ENCODE measurements at regions not wholly inside any gene's neighbourhood (a gene's known extent, or its start where the extent isn't known, plus 50 kb on each side); places are given as distances from the start of the nearest gene placed in this dataset.
"Not testable (repeated sequence)": the region's sequence is repeated elsewhere in the genome, so short reads cannot be mapped to it uniquely, and the experiment has no call there.

DNA sequence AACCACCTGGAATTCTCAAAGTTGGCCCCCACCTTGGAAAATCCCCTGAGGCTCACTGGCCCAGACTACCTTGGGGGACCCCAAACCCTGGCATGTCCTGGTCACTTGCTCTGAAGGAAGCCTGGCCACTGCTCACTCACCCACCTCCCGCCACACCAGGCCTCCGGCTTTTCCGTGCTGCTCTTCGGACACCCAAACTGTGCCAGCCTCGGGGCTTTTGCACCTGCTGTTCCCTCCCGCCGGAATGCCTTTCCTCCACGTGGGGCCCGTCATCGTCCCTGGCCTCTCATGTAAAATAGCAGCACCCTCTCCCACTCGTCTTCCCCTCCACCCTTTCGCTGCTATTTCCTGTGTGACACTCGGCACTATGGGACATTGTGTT is 87.2 kb upstream of the NCOR2 start:
- DNase-seq (ENCODE audit: low read depth in 1 of 2, low spot score in 1 of 2): no peak

DNA sequence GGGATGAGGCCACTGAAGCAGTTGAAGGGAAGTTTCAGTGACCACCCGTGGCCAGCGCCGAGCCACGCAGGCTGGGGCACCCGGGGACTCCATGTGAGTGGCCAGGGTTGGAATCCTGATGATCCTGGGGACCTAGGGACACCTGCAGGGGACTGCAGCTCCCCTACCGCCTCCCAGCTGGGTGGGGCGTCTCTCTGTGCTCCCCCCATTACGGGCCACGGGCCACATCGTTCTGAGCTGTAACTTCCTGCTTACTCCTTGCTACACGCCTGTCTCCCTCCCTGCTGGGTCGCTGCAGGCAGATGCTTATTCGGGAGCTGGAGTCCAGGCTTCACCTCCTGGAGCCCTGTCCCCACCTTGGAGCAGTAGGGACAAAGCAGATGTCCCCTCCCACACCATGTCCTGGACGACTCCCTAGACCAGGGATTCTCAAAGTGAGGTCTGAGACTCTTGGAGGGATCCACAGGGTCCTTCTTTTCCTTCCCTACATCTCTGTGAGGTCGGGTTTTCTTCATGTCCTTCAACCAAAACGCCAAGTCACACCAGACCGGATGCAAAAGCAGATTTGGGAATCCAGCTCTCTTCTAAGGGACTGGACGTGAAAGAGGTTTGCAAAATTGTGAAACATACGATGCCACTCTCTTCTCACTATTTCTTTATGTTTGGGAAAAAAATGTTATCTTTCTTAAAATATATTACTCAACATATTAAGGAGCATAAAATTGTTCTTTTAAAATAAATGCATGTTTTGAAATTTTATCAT is 85.9 kb upstream of the NCOR2 start:
- DNase-seq (ENCODE audit: low read depth in 1 of 2, low spot score in 1 of 2): no peak

DNA sequence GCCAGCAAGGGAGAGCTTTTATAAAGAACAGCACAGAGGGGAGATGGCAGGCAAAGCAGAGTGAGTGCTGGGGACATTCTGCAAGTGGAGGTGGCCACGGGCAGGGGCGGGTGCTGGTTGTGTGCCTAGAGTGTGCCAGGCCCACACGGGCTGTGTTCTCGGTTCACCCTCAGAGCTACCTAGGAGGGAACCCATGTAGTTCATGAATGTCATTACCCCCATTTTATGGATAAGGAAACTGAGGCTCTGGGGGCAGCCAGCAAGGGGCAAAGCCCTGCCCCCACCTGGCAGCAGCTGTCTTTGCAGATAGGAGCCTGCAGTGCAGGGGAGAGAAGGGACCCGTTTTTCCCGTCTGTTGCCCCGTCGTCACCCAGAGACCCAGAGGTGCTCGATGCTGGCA is 85.2 kb upstream of the NCOR2 start:
- DNase-seq (ENCODE audit: low read depth in 1 of 2, low spot score in 1 of 2): no peak

DNA sequence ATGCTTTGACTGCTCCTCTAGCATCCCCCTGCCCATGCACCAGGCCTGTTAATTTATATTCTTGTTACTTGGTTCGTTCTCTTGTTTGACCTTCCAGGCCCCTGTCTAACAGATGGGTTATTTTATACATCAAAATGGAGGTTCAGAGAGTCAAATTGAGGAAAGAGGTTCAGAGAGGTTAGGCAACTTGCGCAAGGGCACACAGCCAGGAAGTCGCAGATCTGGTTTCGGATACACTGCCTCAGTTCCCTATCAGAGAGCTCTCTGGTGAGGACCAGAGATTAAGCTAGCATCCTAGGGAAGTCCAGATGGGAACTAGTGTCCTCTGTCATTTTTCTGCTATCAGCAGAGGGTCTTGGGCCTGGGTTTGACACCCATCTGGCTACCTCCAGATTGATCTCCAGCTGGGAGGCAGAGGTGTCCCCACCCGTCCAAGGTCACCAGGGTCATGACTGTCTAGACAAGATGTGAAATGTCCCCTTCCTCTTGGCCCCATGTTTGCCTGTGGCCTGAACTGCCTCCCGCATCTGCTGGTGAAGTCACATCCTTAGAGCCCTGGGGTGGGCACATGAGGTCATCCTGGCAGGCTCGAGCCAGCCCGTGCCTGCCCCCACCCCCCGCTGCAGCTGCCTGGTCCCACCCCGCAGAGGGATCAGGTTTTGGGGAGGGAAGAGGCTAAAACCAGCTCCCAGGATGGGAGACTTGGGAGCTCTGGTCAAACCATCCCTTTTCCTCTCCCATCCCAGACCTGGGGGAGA is 84.3 kb upstream of the NCOR2 start:
- no peak for DNase-seq (ENCODE audit: low read depth in 1 of 2, low spot score in 1 of 2)

DNA sequence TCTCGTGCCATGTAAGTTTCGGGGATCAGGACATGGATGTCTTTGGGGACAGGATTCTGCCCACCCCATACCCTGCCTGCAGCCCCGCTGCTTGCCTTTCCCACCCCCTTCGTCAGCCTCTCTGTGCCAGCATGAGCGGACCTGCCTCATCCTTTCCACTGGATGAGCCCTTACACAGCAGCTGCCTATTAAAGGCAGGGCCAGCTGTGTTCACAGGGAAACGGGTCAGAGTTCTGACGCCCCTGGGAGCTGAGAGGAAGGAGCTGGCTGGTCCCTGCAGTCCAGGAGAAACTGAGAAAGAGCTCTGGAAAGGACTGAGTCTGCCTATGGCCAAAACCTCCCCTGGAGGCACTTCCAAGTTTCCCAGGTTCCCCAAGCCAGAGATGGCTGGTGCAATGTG is 83.5 kb upstream of the NCOR2 start:
- DNase-seq (ENCODE audit: low read depth in 1 of 2, low spot score in 1 of 2): no peak

DNA sequence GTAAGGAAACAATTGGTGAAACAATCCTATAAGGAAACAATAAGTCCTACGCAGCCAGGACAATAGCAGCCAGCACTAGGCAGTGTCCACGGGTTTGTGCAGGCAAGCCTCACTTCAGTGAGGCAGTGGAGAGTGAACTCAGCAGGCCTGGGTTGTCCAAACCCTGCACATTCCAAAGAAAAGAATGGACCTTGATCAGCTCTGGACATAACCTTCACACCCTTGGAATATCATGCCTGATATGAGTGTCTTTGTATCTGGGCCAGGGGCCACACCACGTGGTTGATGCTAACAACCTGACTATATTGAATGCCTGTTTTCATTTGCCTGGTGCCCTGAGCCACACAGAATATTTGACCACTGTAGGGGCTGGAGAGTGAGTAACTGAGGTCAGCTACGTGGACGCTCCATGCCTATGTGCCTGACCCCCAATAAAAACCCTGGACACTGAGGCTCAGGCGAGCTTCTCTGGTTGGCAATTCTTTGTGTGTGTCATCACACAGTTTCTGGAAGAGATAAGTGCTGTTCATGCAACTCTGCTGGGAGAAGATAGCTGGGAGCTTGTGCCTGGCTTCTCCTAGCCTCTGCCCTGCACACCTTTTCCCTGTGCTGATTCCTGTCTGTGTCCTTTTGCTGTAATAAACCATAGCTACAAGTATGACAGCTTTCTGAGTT is 81.4 kb upstream of the NCOR2 start:
- DNase-seq (ENCODE audit: low read depth in 1 of 2, low spot score in 1 of 2): no peak

DNA sequence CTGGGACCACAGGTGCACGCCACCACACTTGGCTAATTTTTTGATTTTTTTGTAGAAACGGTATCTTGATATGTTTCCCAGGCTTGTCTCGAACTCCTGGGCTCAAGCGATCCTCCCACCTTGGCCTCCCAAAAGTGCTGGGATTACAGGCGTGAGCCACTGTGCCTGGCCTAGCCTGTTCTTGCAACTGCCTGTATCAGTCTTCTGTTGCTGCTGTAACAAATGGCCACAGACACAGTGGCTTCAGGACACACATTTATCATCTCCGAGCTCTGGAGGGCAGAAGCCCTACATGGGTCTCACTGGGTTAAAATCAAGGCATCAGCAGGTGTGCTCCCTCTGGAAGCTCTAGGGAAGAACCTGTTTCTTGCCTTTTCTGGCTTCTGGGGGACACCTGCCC is 79.9 kb upstream of the NCOR2 start:
- DNase-seq (ENCODE audit: low read depth in 1 of 2, low spot score in 1 of 2): no peak

DNA sequence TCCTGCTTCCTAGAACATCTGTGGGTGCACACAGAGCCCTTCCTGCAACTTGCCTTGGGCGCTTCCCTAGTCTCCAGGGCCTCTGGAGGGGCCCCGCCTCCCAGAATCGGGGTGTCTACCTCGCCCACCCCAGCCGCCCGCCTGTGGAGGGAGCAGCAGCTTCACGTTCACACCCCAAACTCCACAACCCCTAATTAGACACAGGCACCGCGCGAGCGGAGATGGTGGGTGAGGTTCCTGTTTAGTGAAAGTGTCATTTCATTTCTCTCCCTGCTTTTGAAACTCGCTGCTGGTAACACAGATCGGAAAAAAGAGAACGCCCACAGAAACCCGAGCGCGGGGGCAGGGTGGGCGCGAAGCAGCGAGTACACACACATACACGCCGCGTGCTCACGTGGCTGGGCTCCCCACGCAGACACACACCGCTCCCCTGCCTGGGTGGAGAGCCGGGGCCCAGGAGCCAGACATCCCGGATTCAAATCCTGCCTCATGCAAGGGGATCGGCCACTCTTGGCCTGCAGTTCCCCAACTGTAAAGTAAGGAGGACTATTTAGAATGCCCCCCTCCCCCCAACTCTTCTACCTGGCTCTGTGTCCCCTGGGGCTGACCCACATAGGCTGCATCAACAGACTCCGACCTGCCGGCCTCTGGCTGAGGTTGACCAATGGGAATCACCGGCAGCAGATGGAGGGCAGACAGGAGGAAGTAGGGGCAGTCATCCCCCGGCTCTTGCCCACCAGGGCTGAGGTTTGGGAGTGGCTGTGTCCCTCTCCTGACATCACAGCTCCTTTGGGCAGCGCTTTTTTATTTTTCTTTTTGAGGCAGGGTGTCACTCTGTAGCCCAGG is 79.2 kb upstream of the NCOR2 start:
- peak in 1 of 2 donors; percentile 52 for DNase-seq (ENCODE audit: low read depth in 1 of 2, low spot score in 1 of 2)

DNA sequence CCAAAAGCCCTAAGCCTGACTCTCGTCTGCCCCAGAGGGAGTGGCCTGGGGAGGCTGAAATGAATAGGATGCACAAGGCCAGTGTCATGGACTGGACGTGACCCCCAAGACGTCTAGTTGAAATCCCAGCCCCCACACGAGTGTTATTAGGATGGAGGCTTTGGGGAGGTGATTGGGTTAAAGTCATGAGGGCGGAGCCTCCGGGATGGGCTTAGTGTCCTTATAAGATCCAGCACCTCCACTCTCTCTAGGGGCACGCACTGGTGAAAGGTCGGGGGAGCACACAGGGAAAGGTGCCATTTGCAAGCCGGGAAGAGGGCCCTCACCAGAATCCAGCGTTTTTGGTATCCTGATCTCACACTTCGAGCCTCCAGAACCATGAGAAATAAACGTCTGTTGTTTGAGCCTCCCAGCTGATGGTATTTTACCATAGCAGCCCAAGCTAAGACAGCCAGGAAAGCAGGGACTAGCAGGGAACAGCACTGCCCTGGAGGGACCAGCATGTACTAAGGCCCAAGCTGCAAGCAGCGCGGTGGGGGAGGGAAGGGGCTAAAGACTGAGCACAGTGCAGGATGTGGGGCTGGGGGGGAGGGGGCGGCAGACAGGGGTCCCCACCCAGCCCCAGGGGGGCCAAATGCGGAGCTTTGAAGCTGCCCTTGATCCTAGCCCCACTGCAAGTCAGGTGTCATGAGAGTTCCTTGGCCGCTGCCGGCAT is 78.3 kb upstream of the NCOR2 start:
- DNase-seq (ENCODE audit: low read depth in 1 of 2, low spot score in 1 of 2): no peak

DNA sequence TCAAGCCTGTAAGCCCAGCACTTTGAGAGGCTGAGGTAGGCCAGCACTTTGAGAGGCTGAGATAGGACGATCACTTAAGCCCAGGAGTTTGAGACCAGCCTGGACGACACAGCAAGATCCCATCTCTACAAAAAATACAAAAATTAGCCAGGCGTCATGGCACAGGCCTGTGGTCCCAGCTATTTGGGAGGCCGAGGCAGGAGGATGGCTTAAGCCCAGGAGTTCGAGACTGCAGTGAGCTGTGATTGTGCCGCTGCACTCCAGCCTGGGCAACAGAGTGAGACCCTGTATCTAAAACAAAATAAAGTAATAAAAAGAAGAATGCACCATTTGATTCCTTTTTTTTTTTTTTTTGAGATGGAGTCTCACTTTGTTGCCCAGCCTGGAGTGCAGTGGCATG is 76.4 kb upstream of the NCOR2 start:
- not testable (repeated sequence) for DNase-seq (ENCODE audit: low read depth in 1 of 2, low spot score in 1 of 2)

DNA sequence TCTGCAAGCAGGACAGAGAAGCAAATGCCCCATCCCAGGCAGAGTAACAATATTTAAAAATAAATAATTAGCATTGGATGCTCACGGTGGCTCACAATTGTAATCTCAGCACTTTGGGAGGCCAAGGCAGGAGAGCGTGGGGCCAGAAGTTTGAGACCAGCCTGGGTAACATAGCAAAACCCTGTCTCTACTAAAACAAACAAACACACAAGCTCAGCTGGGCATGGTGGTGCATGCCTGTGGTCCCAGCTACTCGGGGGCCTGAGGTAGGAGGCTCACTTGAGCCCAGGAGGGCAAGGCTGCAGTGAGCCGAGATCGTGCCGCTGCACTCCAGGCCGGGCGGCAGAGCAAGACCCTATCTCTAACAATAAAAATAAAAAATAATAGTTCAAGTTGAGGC is 74.7 kb upstream of the NCOR2 start:
- DNase-seq (ENCODE audit: low read depth in 1 of 2, low spot score in 1 of 2): no peak

DNA sequence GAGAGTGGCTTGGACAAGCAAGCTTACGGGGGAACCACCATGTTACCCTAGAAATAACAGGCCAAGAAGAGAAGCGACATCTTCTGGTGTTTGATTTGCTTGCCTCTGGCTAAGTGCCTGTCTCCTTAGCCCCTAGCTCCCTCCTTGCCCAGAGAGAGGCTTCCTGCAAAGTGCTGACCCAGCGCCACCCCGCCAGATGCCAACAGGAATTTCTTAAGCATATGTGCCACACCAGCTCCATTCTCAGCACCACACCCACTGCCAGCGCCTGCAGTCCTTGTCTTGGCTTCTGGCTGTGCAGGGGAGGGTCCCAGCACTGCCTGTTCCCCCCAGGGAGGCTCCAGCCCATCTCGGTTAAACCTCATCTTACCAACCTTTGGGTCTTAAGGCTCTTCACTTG is 74.2 kb upstream of the NCOR2 start:
- no peak for DNase-seq (ENCODE audit: low read depth in 1 of 2, low spot score in 1 of 2)

DNA sequence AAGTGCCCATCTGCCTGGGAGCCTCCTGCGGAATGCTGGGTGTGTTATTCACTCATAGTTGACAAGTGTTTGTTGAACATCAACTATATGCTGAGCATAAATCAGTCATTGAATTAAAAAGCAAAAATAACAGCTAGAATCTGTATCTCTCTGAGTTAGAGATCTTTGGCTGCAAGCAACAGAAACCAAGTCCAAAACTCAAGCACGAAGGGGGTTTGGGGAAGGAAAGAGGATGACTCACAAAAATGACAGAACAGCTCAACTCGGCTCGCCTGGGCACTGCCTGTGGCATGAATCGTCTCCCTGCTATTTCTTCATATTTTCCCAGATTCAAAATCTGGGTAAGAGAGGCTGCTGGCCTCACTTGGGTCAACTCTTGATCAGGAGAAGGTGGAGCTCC is 72.6 kb upstream of the NCOR2 start:
- DNase-seq (ENCODE audit: low read depth in 1 of 2, low spot score in 1 of 2): no peak

DNA sequence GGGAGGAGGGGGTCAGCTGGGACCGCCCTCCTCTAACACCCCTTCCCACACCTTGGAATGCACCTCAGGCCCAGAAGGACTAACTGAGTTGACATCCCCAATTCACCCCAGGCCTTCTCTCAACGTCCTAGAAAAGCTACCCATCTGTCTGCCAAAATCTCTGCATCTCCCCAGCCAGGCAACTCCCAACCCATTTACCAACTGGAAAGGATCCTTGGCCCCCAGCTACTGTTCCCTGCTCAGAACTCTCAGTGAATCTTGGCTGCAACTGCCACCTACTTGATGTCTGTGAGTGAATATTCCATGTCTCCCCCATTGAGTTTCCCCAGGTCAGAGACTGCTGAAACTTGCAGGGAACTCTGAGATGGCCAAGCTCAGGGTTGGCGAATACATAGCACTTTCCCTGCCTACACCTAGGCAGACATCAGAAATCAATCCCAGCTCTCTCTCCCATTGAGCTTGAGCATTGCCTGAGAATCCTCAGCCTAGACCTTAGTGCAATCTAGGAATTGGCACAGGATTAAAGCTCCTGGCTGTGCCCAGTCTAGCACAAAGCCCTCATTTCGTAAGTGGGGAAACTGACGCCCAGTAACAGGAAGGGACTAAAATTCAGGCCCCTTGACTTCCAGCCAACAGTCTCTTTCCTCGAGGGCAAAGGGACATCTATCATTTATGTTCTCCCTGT is 71.9 kb upstream of the NCOR2 start:
- no peak for DNase-seq (ENCODE audit: low read depth in 1 of 2, low spot score in 1 of 2)

DNA sequence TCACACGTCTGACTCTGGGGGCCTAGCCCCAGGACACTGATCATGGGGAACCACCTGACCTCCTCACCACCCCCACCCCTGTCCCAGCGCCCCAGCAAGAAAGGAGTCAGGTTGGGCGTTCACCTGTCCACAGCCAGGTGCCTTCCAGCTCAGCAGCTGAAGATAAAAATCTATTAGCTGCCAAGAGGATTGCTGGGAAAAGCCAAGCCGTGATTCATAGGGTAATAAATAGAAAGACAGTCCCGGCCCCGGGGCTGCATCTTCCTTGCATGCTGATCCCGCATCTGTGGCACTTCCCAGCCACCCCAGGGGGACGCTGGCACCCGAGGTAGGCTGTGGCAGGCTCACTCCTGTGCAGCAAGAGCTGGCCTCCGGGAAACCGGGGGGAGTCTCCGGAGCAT is 70.2 kb upstream of the NCOR2 start:
- DNase-seq (ENCODE audit: low read depth in 1 of 2, low spot score in 1 of 2): no peak

DNA sequence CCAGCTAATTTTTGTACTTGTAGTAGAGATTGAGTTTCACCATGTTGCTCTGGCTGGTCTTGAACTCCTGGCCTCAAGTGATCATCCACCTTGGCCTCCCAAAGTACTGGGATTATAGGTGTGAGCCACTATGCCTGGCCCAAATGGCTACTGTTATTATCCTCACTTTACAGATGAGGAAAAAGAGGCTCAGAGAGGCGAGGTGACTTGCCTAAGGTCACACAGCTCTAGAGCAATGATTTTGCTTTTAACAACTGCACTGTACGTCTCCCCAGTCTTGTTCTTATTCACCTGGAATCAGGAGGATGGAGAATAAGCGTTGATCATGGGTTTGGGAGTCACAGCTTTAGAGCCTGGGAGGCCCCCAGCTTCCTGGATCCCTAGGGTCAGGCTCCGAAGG is 69.8 kb upstream of the NCOR2 start:
- no peak for DNase-seq (ENCODE audit: low read depth in 1 of 2, low spot score in 1 of 2)

DNA sequence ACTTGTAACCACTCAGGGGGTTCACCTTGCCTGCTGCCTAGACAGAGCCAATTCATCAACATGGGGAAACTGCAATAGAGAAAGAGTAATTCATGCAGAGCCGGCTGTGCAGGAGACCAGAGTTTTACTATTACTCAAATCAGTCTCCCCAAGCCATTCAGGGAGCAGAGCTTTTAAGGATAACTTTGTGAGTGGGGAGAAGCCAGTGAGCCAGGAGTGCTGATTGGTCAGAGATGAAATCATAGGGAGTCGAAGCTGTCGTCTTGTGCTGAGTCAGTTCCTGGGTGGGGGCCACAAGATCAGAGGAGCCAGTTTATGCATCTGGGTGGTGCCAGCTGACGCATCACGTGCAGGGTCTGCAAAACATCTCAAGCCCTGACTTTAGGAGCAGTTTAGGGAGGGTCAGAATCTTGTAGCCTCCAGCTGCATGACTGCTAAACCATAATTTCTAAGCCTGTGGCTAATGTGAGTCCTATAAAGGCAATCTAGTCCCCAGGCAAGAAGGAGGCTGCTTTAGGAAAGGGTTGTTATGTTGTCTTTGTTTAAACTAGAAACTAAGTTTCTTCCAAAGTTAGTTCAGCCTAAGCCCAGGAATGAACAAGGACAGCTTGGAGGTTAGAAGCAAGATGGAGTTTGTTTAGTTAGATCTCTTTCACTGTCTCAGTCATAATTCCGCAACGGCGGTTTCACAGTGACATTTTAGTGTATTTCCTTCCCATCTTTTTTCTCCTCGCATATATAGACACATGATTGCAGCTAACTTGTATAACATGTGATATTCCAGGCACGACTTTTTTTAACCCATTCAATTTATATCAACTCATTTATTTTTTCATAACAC is 68.9 kb upstream of the NCOR2 start:
- peak in 1 of 2 donors; percentile 24 for DNase-seq (ENCODE audit: low read depth in 1 of 2, low spot score in 1 of 2)

DNA sequence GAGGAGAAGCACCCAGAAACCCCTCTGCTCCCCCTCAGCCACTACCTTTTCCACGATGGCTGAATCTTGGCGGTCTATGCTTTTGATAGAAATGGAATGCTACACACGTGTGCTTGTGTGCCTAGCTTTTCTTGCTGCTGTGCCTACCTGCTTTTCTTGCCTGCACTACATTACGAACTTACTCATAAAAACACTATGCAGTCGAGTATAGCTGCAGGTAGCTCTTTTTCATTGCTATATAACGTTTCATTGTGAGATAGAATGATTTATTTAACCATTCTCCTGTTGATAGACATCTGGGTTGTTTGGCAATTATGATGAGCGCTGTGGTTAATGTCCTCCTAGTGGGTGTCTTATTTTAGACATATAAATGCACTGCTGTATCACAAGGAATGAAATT is 67.9 kb upstream of the NCOR2 start:
- DNase-seq (ENCODE audit: low read depth in 1 of 2, low spot score in 1 of 2): no peak

All from stimulated activated CD4-positive, alpha-beta T cell treated with anti-CD3 and anti-CD28 coated beads, Interleukin-15, amount 100 ng/mL, for 1 hour (primary cell).